Lower lobe of right lung (tissue), 2 donors: ENCODE measurements at regions not wholly inside any gene's neighbourhood (a gene's known extent, or its start where the extent isn't known, plus 50 kb on each side); places are given as distances from the start of the nearest gene placed in this dataset.

Experiments
- ATAC-seq, 2 donors: fragments of 200-7000 bp; cut with Tn5 transposase; one replicate each; pipeline ENCODE4 v1.9.1; 2020 to 2022; ENCODE audit warnings: mild to moderate bottlenecking in 2 of 2, moderate library complexity in 2 of 2
- DNase-seq: peaks from one replicate; pipeline ENCODE4 v3.0.0-alpha.2; 2020
- H3K27ac ChIP-seq: fragments of 200-600 bp; one replicate; pipeline ENCODE4 v1.8.0; 2022
- H3K27me3 ChIP-seq: fragments of 200-600 bp; one replicate; pipeline ENCODE4 v1.8.0; 2022; ENCODE audit warnings: low read depth
- H3K36me3 ChIP-seq: fragments of 200-600 bp; one replicate; pipeline ENCODE4 v1.8.0; 2022; ENCODE audit warnings: mild to moderate bottlenecking
- H3K4me1 ChIP-seq: fragments of 200-600 bp; one replicate; pipeline ENCODE4 v1.8.0; 2022
- H3K4me3 ChIP-seq: fragments of 200-600 bp; one replicate; pipeline ENCODE4 v1.8.0; 2022; ENCODE audit warnings: mild to moderate bottlenecking
- H3K9me3 ChIP-seq: fragments of 200-600 bp; one replicate; pipeline ENCODE4 v1.8.0; 2022
- CTCF ChIP-seq: fragments of 200-600 bp; IDR thresholded peaks from one replicate; pipeline ENCODE4 v1.8.0; 2022; ENCODE audit warnings: antibody characterized with exemption, mild to moderate bottlenecking
- intact Hi-C: fragments of 100-400 bp; cut with DNase I; formaldehyde crosslinking; loops from one replicate; pipeline ENCODE4 v1.11.0; 2022
- donor health status: DM: no; HTN: yes; CAD: no; lungs with severe emphysema.

GRCh38 chr2:67792681-67793091, 270.1 kb downstream of the C1D start:
- peaks cover 6% of the 10 kb centered on the region for H3K4me1 ChIP-seq
- no peak overlapping the region for H3K4me3 ChIP-seq
- intact Hi-C loops = no loop called here
- no peak overlapping the region for H3K27ac ChIP-seq
- no peaks in the 10 kb centered on the region for H3K36me3 ChIP-seq
- H3K27me3 ChIP-seq = no peaks in the 10 kb centered on the region
- H3K9me3 ChIP-seq = no peaks in the 10 kb centered on the region
- DNase-seq (no peak), ATAC-seq (peak in 1 of 2 donors; percentile 14)
- TF ChIP-seq CTCF = no peak

- no peaks in the 10 kb centered on the region for H3K27me3 ChIP-seq
- DNase-seq (no peak), ATAC-seq (peak; percentile 60 to 71)
- TF ChIP-seq CTCF = no peak
- no peaks in the 10 kb centered on the region for H3K9me3 ChIP-seq
- H3K27ac ChIP-seq = peak overlapping the region; percentile 28
- H3K36me3 ChIP-seq = no peaks in the 10 kb centered on the region
- intact Hi-C loops = no loop called here
- no peak overlapping the region for H3K4me3 ChIP-seq
- peaks cover 8% of the 10 kb centered on the region for H3K4me1 ChIP-seq
Observed at GRCh38 chr2:67797801-67798540, 264.8 kb downstream of the C1D start.

- TF ChIP-seq CTCF = no peak
Observed at GRCh38 chr2:67798541-67799160, 264.2 kb downstream of the C1D start.

GRCh38 chr2:67799886-67800285, 262.9 kb downstream of the C1D start:
- no peak for TF ChIP-seq CTCF
- Histone ChIP-seq H3K9me3 (no peaks in the 10 kb centered on the region), H3K4me3 (no peak overlapping the region), H3K27me3 (no peaks in the 10 kb centered on the region), H3K36me3 (no peaks in the 10 kb centered on the region), H3K4me1 (peaks cover 8% of the 10 kb centered on the region), H3K27ac (no peak overlapping the region)
- ATAC-seq (no peak), DNase-seq (no peak)
- intact Hi-C loops = no loop called here

More at GRCh38 chr2:67798541-67799160, 264.2 kb downstream of the C1D start:
- Histone ChIP-seq H3K27ac (no peak overlapping the region), H3K4me1 (peaks cover 8% of the 10 kb centered on the region), H3K9me3 (no peaks in the 10 kb centered on the region), H3K36me3 (no peaks in the 10 kb centered on the region), H3K27me3 (no peaks in the 10 kb centered on the region), H3K4me3 (no peak overlapping the region)
- ATAC-seq (no peak), DNase-seq (no peak)
- intact Hi-C loops = no loop called here

- DNase-seq (no peak), ATAC-seq (no peak)
- H3K4me1 ChIP-seq = peaks cover 5% of the 10 kb centered on the region
- H3K4me3 ChIP-seq = no peak overlapping the region
- intact Hi-C loops = no loop called here
- no peaks in the 10 kb centered on the region for H3K9me3 ChIP-seq
- no peaks in the 10 kb centered on the region for H3K27me3 ChIP-seq
- TF ChIP-seq CTCF = no peak
- no peaks in the 10 kb centered on the region for H3K36me3 ChIP-seq
- no peak overlapping the region for H3K27ac ChIP-seq
Observed at GRCh38 chr2:67802291-67802690, 260.5 kb downstream of the C1D start.
